H1 (cell line): ENCODE measurements at regions not wholly inside any gene's neighbourhood (a gene's known extent, or its start where the extent isn't known, plus 50 kb on each side); places are given as distances from the start of the nearest gene placed in this dataset.

Source experiments
- CTCF ChIA-PET: fragments of 300-600 bp; sonication (Branson Sonifier 250); formaldehyde crosslinking; loops from one replicate; lab custom pipeline; 2021; ENCODE audit not compliant: partially characterized antibody; lab: Charles Lee
- POLR2A ChIA-PET: fragments of 300-600 bp; sonication (Branson Sonifier 250); formaldehyde crosslinking; loops from one replicate; lab custom pipeline; 2021; ENCODE audit warnings: inconsistent platforms; ENCODE audit not compliant: partially characterized antibody; lab: Charles Lee
- DNase-seq, 2 experiments: peaks; one replicate each; pipeline versions ENCODE4 v3.0.0 to v3.0.0-alpha.2; 2010 to 2022; ENCODE audit warnings: low spot score in 2 of 2, low read depth in 1 of 2, mixed read lengths in 1 of 2
- FAIRE-seq: peaks from 2 replicates; lab custom pipeline; 2011; peaks lifted over from hg19 to GRCh38; lab: Jason Lieb, UNC
- H2AFZ ChIP-seq: 2 replicates; pipeline ENCODE4 v1.8.1; 2012; ENCODE audit warnings: low read length, inconsistent platforms
- H2AK5ac ChIP-seq: 2 replicates; pipeline ENCODE4 v1.6.1; 2013; ENCODE audit warnings: low read depth, low read length
- H2BK120ac ChIP-seq: replicated peaks from 2 replicates; pipeline ENCODE3; 2013; ENCODE audit warnings: low read depth, low read length, inconsistent platforms
- H2BK12ac ChIP-seq: 2 replicates; pipeline ENCODE4 v1.6.1; 2013; ENCODE audit warnings: low read depth, low read length
- H2BK15ac ChIP-seq: 2 replicates; pipeline ENCODE4 v1.6.1; 2013; ENCODE audit warnings: low read length
- H2BK20ac ChIP-seq: 2 replicates; pipeline ENCODE4 v1.6.1; 2013; ENCODE audit warnings: low read length
- H2BK5ac ChIP-seq: 2 replicates; pipeline ENCODE4 v1.6.1; 2013; ENCODE audit warnings: low read depth, low read length
- H3K14ac ChIP-seq: 2 replicates; pipeline ENCODE4 v1.6.1; 2013; ENCODE audit warnings: inconsistent platforms; ENCODE audit not compliant: insufficient read length
- H3K18ac ChIP-seq: 2 replicates; pipeline ENCODE4 v1.6.1; 2013; ENCODE audit warnings: low read length; ENCODE audit errors: extremely low read depth
- H3K23ac ChIP-seq: 2 replicates; pipeline ENCODE4 v1.6.1; 2013; ENCODE audit warnings: inconsistent platforms; ENCODE audit not compliant: insufficient read length
- H3K23me2 ChIP-seq: 2 replicates; pipeline ENCODE4 v1.6.1; 2013; ENCODE audit warnings: low read depth, low read length
- H3K27ac ChIP-seq: 2 replicates; pipeline ENCODE4 v1.6.1; 2011; ENCODE audit warnings: low read depth, low read length, inconsistent platforms
- H3K27me3 ChIP-seq, 4 experiments: replicated peaks in 1 of 4; 1 replicate in 1 of 4; 2 replicates in 3 of 4; pipeline versions ENCODE4 v1.6.1 to v1.8.1; 2011 to 2013; ENCODE audit warnings: low read length in 3 of 4, mild to moderate bottlenecking in 3 of 4, inconsistent platforms in 2 of 4, mixed read lengths in 2 of 4, moderate library complexity in 1 of 4; ENCODE audit not compliant: control insufficient read depth in 3 of 4, insufficient read depth in 3 of 4; ENCODE audit errors: extremely low read depth in 1 of 4
- H3K36me3 ChIP-seq, 4 experiments: 2 replicates each; pipeline versions ENCODE4 v1.6.1 to v1.8.1; 2011 to 2013; ENCODE audit warnings: mild to moderate bottlenecking in 4 of 4, low read length in 3 of 4, moderate library complexity in 2 of 4, control low read depth in 1 of 4, inconsistent platforms in 1 of 4; ENCODE audit not compliant: insufficient read depth in 4 of 4, control insufficient read depth in 2 of 4
- H3K4ac ChIP-seq: replicated peaks from 2 replicates; pipeline ENCODE3; 2013; ENCODE audit warnings: low read length, low read depth, mixed read lengths, inconsistent platforms; ENCODE audit not compliant: insufficient read length
- H3K4me1 ChIP-seq, 4 experiments: replicated peaks in 1 of 4; 1 replicate in 1 of 4; 2 replicates in 3 of 4; pipeline versions ENCODE4 v1.6.1 to v1.8.1; 2011 to 2013; ENCODE audit warnings: low read length in 3 of 4, inconsistent platforms in 2 of 4, mixed read lengths in 1 of 4; ENCODE audit not compliant: insufficient read depth in 4 of 4, control insufficient read depth in 3 of 4
- H3K4me2 ChIP-seq, 2 experiments: 2 replicates each; pipeline versions ENCODE4 v1.6.1 to v1.8.1; 2011 to 2013; ENCODE audit warnings: low read depth in 2 of 2, low read length in 2 of 2, control low read depth in 1 of 2, inconsistent platforms in 1 of 2, mild to moderate bottlenecking in 1 of 2; ENCODE audit not compliant: insufficient read depth in 1 of 2
- H3K4me3 ChIP-seq, 4 experiments: fragments of 200-600, 300-600 bp in 1 of 4; sonication (generic), shearing (Covaris generic), sonication (Bioruptor Twin) in 1 of 4; 2 replicates each; pipeline versions ENCODE4 v1.5.1 to v1.8.1; 2011 to 2016; ENCODE audit warnings: low read length in 4 of 4, low read depth in 3 of 4, control low read depth in 2 of 4, inconsistent platforms in 2 of 4, mild to moderate bottlenecking in 2 of 4, mixed read lengths in 1 of 4, moderate library complexity in 1 of 4; ENCODE audit not compliant: insufficient read depth in 2 of 4; ENCODE audit errors: extremely low read depth in 1 of 4
- H3K56ac ChIP-seq: replicated peaks from 2 replicates; pipeline ENCODE3; 2013; ENCODE audit warnings: low read depth, mild to moderate bottlenecking, mixed read lengths, low read length, inconsistent platforms; ENCODE audit not compliant: insufficient read length
- H3K79me1 ChIP-seq: 2 replicates; pipeline ENCODE4 v1.6.1; 2013; ENCODE audit warnings: low read depth, low read length, control low read depth
- H3K79me2 ChIP-seq, 2 experiments: 2 replicates each; pipeline versions ENCODE4 v1.6.1 to v1.8.1; 2012 to 2013; ENCODE audit warnings: low read length in 2 of 2, mild to moderate bottlenecking in 2 of 2, inconsistent platforms in 1 of 2; ENCODE audit not compliant: insufficient read depth in 2 of 2, control insufficient read depth in 1 of 2
- H3K9ac ChIP-seq, 4 experiments: replicated peaks in 1 of 4; 1 replicate in 1 of 4; 2 replicates in 3 of 4; pipeline versions ENCODE4 v1.6.1 to v1.8.1; 2011 to 2013; ENCODE audit warnings: low read depth in 3 of 4, low read length in 3 of 4, control low read depth in 2 of 4, mild to moderate bottlenecking in 2 of 4, moderate library complexity in 2 of 4, inconsistent platforms in 1 of 4; ENCODE audit errors: extremely low read depth in 1 of 4
- H3K9me3 ChIP-seq, 2 experiments: 2 replicates each; pipeline versions ENCODE4 v1.6.1 to v1.8.1; 2012 to 2013; ENCODE audit warnings: mild to moderate bottlenecking in 2 of 2, moderate library complexity in 2 of 2, control low read depth in 1 of 2, inconsistent platforms in 1 of 2, low read depth in 1 of 2, low read length in 1 of 2, mixed read lengths in 1 of 2; ENCODE audit not compliant: insufficient read depth in 2 of 2
- H4K20me1 ChIP-seq, 2 experiments: replicated peaks in 1 of 2; 2 replicates each; pipeline versions ENCODE3 to v1.8.1; 2011 to 2013; ENCODE audit warnings: inconsistent platforms in 2 of 2, low read length in 2 of 2, mild to moderate bottlenecking in 1 of 2; ENCODE audit not compliant: insufficient read depth in 2 of 2, control insufficient read depth in 1 of 2
- H4K5ac ChIP-seq: 2 replicates; pipeline ENCODE4 v1.6.1; 2013; ENCODE audit warnings: low read length, low read depth, mixed read lengths, inconsistent platforms; ENCODE audit not compliant: insufficient read length
- H4K8ac ChIP-seq: 2 replicates; pipeline ENCODE4 v1.8.0; 2013; ENCODE audit warnings: mild to moderate bottlenecking, moderate library complexity, low read length, inconsistent platforms; ENCODE audit not compliant: insufficient read depth; ENCODE audit errors: extremely low read depth
- H4K91ac ChIP-seq: replicated peaks from 2 replicates; pipeline ENCODE3; 2013; ENCODE audit warnings: low read length, mixed read lengths, inconsistent platforms; ENCODE audit not compliant: insufficient read length
- CHD1 ChIP-seq: IDR thresholded peaks from 2 replicates; pipeline ENCODE4 v1.6.1; 2012; ENCODE audit warnings: low read depth, low read length, improper control_type of control experiment
- GTF2F1 ChIP-seq: IDR thresholded peaks from 2 replicates; pipeline ENCODE4 v1.6.1; 2012; ENCODE audit warnings: low read depth, low read length, improper control_type of control experiment, borderline replicate concordance
- NANOG ChIP-seq: IDR thresholded peaks from 2 replicates; pipeline ENCODE4 v1.6.1; 2011; ENCODE audit warnings: low read length, low read depth, mild to moderate bottlenecking, inconsistent platforms; ENCODE audit not compliant: insufficient read depth, poor library complexity, severe bottlenecking
- PHF8 ChIP-seq: fragments of 200-600 bp; sonication (generic); conservative IDR thresholded peaks from 2 replicates; pipeline ENCODE4 v1.7.1; 2012; ENCODE audit warnings: low read depth, mild to moderate bottlenecking, inconsistent platforms, low read length, moderate library complexity
- SRF ChIP-seq: IDR thresholded peaks from 2 replicates; pipeline ENCODE4 v1.6.1; 2011; ENCODE audit warnings: mild to moderate bottlenecking, low read depth, low read length, moderate library complexity
- TAF1 ChIP-seq: IDR thresholded peaks from 2 replicates; pipeline ENCODE4 v1.6.1; 2011; ENCODE audit warnings: mild to moderate bottlenecking, low read depth, low read length
- TBP ChIP-seq: IDR thresholded peaks from 2 replicates; pipeline ENCODE4 v1.6.1; 2011; ENCODE audit warnings: low read depth, low read length, improper control_type of control experiment
- WGBS, 2 experiments: shearing (Covaris generic) in 1 of 2; methylation state at CpG; one replicate each; pipeline versions ENCODE4 v1.1.6 to v1.1.7; 2013 to 2015; ENCODE audit warnings: low lambda C conversion rate in 2 of 2, mixed read lengths in 2 of 2, inconsistent platforms in 1 of 2, low coverage in 1 of 2, missing lambda C conversion rate in 1 of 2; ENCODE audit not compliant: insufficient replicate concordance in 2 of 2, insufficient coverage in 1 of 2, insufficient read length in 1 of 2; ENCODE audit errors: extremely low coverage in 1 of 2, missing lambda C conversion rate in 1 of 2; 5-methylcytosine and 5-hydroxymethylcytosine counted together

- H3K4me3 ChIP-seq, result no peak overlapping the region
- H3K4me1 ChIP-seq, result no peaks in the 10 kb centered on the region
- H3K79me2 ChIP-seq, result no peaks in the 10 kb centered on the region
- H3K14ac ChIP-seq, result no peak overlapping the region
- no peaks in the 10 kb centered on the region for H3K36me3 ChIP-seq
- CTCF ChIA-PET, result interaction anchor here (0.6 to 1.7 kb wide), 6 partner anchors 8 to 72 kb away, joined by 3 to 6 read pairs (median 4); no protein-coding TSS in a partner anchor
- H3K9ac ChIP-seq, result no peak overlapping the region
- DNase-seq, result no peak
- no peaks in the 10 kb centered on the region for H4K20me1 ChIP-seq
- no peak overlapping the region for H2BK20ac ChIP-seq
- no peak overlapping the region for H3K18ac ChIP-seq
- H3K79me1 ChIP-seq, result no peaks in the 10 kb centered on the region
- H3K27me3 ChIP-seq, result no peaks in the 10 kb centered on the region
- no peak overlapping the region for H2AK5ac ChIP-seq
- H2BK12ac ChIP-seq, result no peak overlapping the region
- no peak overlapping the region for H4K5ac ChIP-seq
- H3K23ac ChIP-seq, result no peak overlapping the region
- H2AFZ ChIP-seq, result no peak overlapping the region
- TF ChIP-seq TBP (no peak), CHD1 (no peak), TAF1 (no peak), SRF (no peak), GTF2F1 (no peak), NANOG (no peak), PHF8 (no peak)
- no peak overlapping the region for H3K4me2 ChIP-seq
- whole genome bisulfite sequencing, 2 experiments, result 83% methylated on average over 10 of the region's 10 CpGs; no CpG with 5 or more reads in 1 of the 2 experiments
- no peak overlapping the region for H4K8ac ChIP-seq
- no peaks in the 10 kb centered on the region for H3K23me2 ChIP-seq
- H3K27ac ChIP-seq, result no peak overlapping the region
- POLR2A ChIA-PET, result no interaction called here
- H3K9me3 ChIP-seq, result 0 out of 4 replicates have a peak, but pooled peaks cover 0 to 2% of the 10 kb centered on the region in 2 experiments
- H4K91ac ChIP-seq, result no peak overlapping the region
- H2BK5ac ChIP-seq, result no peak overlapping the region
- no peak overlapping the region for H2BK120ac ChIP-seq
- no peak overlapping the region for H2BK15ac ChIP-seq
- no peak overlapping the region for H3K4ac ChIP-seq
- H3K56ac ChIP-seq, result no peak overlapping the region
- FAIRE-seq, result no peak
Observed at GRCh38 chr12:116393255-116393654, 115.8 kb upstream of the MED13L start.
